ENCODE measurements at regions not wholly inside any gene's neighbourhood (a gene's known extent, or its start where the extent isn't known, plus 50 kb on each side); places are given as distances from the start of the nearest gene placed in this dataset.

DNA sequence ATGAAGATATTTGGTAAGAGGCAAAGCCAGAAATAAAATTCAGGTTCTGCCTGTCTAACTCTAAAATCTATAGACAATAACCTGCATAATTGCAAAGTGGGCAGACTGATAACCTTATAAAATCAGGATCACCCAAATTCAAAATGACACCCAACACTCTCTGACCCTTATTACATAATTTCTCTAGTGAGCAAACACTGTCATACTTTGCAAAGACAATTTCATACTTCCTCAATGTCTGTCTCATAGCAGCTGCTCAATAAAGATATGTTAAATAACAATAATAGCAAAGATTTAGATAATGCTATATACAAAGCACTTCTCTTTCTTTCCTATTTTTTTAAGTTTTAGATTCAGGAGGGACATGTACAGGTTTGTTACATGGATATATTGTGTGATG lies 118.5 kb downstream of the UCHL5 start:
- ChIA-PET CTCF (no interaction called here), POLR2A (interaction anchor here (0.6 kb wide), 1 partner anchor 441 kb away, joined by 3 read pairs; no protein-coding TSS in a partner anchor)
- Mint-ChIP-seq H3K27me3 (ENCODE audit: low read depth) (no peaks in the 10 kb centered on the region), H3K36me3 (no peaks in the 10 kb centered on the region), H3K27ac (no peak overlapping the region), H3K4me3 (no peak overlapping the region), H3K4me1 (no peaks in the 10 kb centered on the region; the same call in 1 of the 2 replicates), H3K9me3 (no peaks in the 10 kb centered on the region)
- no peak for ATAC-seq
- TF ChIP-seq, protein P1, sequence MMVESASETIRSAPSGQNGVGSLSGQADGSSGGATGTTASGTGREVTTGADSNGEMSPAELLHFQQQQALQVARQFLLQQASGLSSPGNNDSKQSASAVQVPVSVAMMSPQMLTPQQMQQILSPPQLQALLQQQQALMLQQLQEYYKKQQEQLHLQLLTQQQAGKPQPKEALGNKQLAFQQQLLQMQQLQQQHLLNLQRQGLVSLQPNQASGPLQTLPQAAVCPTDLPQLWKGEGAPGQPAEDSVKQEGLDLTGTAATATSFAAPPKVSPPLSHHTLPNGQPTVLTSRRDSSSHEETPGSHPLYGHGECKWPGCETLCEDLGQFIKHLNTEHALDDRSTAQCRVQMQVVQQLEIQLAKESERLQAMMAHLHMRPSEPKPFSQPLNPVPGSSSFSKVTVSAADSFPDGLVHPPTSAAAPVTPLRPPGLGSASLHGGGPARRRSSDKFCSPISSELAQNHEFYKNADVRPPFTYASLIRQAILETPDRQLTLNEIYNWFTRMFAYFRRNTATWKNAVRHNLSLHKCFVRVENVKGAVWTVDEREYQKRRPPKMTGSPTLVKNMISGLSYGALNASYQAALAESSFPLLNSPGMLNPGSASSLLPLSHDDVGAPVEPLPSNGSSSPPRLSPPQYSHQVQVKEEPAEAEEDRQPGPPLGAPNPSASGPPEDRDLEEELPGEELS (CRISPR knock-in tag; IDR thresholded peaks at IDR 0.05) = no peak
- TF ChIP-seq IRF2 (CRISPR knock-in tag; IDR thresholded peaks at IDR 0.05; ENCODE audit: borderline replicate concordance, low read depth) (no peak), TP53 (CRISPR knock-in tag; IDR thresholded peaks at IDR 0.05) (no peak), FOXJ3 (CRISPR knock-in tag; IDR thresholded peaks at IDR 0.05; ENCODE audit: borderline replicate concordance) (no peak), HMGA2 (CRISPR knock-in tag; IDR thresholded peaks at IDR 0.05) (no peak), ZNF121 (CRISPR knock-in tag; IDR thresholded peaks at IDR 0.05) (no peak), ZNF263 (CRISPR knock-in tag; IDR thresholded peaks at IDR 0.05; ENCODE audit: low read depth) (no peak), MXD4 (CRISPR knock-in tag; IDR thresholded peaks at IDR 0.05; ENCODE audit: borderline replicate concordance) (no peak), OVOL2 (CRISPR knock-in tag; IDR thresholded peaks at IDR 0.05; ENCODE audit: borderline replicate concordance) (no peak), ETV6 (CRISPR knock-in tag; IDR thresholded peaks at IDR 0.05) (no peak), GTF2I (CRISPR knock-in tag; conservative IDR thresholded peaks at IDR 0.05) (no peak), RORB (CRISPR knock-in tag; IDR thresholded peaks at IDR 0.05) (no peak), SOX15 (CRISPR knock-in tag; IDR thresholded peaks at IDR 0.05) (no peak), SMAD3 (CRISPR knock-in tag; IDR thresholded peaks at IDR 0.05; ENCODE audit: borderline replicate concordance) (no peak), MYBL2 (CRISPR knock-in tag; IDR thresholded peaks at IDR 0.05) (no peak)
- TF ChIP-seq, protein P2, sequence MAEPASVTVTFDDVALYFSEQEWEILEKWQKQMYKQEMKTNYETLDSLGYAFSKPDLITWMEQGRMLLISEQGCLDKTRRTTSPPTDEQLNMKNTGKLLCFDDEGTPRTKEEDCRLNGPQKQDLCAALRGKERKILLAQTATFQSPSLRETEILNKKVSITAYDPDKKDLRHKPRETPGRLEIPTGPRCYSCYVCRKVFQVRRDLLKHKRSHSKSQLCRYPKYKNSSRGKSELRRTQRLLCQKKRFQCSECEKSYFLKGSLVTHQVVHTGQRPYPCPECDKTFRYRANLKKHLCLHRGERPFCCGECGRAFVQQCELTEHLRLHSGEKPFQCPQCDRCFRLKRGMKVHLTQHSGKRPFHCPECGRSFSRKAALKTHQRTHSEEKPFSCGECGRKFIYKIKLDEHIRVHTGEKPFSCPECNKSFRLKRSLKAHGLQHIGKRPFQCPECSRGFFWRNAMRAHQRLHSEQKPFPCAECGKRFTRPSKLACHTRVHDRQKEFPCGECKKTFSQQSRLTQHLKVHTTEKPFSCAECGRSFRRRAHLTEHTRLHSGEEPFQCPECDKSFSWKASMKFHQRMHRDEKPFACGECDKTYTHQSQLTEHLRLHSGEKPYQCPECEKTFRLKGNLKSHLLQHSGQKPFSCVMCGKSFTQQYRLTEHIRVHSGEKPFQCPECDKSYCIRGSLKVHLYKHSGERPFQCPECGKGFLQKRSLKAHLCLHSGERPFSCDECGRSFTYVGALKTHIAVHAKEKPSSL (CRISPR knock-in tag; conservative IDR thresholded peaks at IDR 0.05) = no peak
- TF ChIP-seq, protein P3, sequence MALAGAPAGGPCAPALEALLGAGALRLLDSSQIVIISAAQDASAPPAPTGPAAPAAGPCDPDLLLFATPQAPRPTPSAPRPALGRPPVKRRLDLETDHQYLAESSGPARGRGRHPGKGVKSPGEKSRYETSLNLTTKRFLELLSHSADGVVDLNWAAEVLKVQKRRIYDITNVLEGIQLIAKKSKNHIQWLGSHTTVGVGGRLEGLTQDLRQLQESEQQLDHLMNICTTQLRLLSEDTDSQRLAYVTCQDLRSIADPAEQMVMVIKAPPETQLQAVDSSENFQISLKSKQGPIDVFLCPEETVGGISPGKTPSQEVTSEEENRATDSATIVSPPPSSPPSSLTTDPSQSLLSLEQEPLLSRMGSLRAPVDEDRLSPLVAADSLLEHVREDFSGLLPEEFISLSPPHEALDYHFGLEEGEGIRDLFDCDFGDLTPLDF (CRISPR knock-in tag; IDR thresholded peaks at IDR 0.05) = no peak
- TF ChIP-seq, protein P4, sequence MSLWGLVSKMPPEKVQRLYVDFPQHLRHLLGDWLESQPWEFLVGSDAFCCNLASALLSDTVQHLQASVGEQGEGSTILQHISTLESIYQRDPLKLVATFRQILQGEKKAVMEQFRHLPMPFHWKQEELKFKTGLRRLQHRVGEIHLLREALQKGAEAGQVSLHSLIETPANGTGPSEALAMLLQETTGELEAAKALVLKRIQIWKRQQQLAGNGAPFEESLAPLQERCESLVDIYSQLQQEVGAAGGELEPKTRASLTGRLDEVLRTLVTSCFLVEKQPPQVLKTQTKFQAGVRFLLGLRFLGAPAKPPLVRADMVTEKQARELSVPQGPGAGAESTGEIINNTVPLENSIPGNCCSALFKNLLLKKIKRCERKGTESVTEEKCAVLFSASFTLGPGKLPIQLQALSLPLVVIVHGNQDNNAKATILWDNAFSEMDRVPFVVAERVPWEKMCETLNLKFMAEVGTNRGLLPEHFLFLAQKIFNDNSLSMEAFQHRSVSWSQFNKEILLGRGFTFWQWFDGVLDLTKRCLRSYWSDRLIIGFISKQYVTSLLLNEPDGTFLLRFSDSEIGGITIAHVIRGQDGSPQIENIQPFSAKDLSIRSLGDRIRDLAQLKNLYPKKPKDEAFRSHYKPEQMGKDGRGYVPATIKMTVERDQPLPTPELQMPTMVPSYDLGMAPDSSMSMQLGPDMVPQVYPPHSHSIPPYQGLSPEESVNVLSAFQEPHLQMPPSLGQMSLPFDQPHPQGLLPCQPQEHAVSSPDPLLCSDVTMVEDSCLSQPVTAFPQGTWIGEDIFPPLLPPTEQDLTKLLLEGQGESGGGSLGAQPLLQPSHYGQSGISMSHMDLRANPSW (CRISPR knock-in tag; conservative IDR thresholded peaks at IDR 0.05; ENCODE audit: low read depth) = no peak
- TF ChIP-seq, protein P5, sequence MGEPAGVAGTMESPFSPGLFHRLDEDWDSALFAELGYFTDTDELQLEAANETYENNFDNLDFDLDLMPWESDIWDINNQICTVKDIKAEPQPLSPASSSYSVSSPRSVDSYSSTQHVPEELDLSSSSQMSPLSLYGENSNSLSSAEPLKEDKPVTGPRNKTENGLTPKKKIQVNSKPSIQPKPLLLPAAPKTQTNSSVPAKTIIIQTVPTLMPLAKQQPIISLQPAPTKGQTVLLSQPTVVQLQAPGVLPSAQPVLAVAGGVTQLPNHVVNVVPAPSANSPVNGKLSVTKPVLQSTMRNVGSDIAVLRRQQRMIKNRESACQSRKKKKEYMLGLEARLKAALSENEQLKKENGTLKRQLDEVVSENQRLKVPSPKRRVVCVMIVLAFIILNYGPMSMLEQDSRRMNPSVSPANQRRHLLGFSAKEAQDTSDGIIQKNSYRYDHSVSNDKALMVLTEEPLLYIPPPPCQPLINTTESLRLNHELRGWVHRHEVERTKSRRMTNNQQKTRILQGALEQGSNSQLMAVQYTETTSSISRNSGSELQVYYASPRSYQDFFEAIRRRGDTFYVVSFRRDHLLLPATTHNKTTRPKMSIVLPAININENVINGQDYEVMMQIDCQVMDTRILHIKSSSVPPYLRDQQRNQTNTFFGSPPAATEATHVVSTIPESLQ (CRISPR knock-in tag; IDR thresholded peaks at IDR 0.05) = no peak
- no peak for DNase-seq (ENCODE audit: low spot score)

Data from WTC11 (cell line).